GM12892 (cell line): ENCODE measurements at regions not wholly inside any gene's neighbourhood (a gene's known extent, or its start where the extent isn't known, plus 50 kb on each side); places are given as distances from the start of the nearest gene placed in this dataset.

Experiments
- DNase-seq: peaks from one replicate; pipeline ENCODE4 v3.0.0; 2011; ENCODE audit not compliant: insufficient read length
- FAIRE-seq: peaks from 2 replicates; lab custom pipeline; 2011; peaks lifted over from hg19 to GRCh38; lab: Jason Lieb, UNC
- POLR2A ChIP-seq: IDR thresholded peaks from 2 replicates; pipeline ENCODE4 v1.6.1; 2011; ENCODE audit warnings: low read depth, low read length, control low read depth
- POLR2AphosphoS5 ChIP-seq: IDR thresholded peaks from 2 replicates; pipeline ENCODE4 v1.6.1; 2011; ENCODE audit warnings: low read depth, low read length, control low read depth
- TAF1 ChIP-seq: IDR thresholded peaks from 2 replicates; pipeline ENCODE4 v1.6.1; 2011; ENCODE audit warnings: low read depth, mild to moderate bottlenecking, control low read depth, low read length, borderline replicate concordance

DNA sequence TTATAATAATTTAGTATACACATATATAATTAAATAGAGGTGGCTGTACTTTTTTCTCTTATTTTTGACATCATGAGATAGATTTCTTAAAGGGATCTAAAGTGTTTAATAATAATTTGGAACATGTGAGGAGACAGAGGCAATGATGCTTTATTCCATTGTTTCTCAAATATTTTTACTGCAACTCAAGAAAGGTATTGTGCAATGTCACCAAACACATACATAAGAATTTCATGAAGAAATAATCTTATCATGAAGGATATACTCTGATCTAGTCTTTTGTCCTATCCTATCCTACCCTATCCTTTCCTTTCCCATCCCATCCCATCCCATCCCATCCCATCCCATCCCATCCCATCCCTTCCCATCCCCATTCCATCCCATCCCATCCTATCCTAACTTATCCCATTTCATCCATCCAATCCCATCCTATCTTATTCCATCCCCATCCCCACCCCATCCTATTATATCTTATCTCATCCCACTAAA lies 232.1 kb upstream of the SMIM21 start:
- TF ChIP-seq POLR2AphosphoS5 = no peak
- no peak for TF ChIP-seq POLR2A
- TF ChIP-seq TAF1 = no peak
- DNase-seq (no peak), FAIRE-seq (no peak)

DNA sequence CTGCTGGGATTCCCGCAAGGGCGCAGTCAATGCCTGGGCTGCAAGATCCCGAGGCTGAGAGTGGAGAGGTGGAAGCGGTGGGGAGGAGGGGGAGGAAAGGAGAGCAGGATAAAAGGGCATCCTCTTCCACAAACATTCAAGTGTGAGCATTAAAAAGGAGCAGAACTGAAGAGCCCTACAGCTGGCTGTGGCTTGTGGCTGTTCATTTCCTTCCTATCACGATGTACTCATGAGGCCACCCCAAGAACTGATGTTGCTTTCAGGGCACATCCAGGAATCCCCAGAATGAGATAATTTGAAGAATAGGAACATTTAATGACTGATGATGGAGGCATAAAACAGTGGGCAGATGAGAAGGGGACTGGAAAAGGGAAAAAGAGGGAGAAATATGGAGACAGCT lies 230.8 kb upstream of the SMIM21 start:
- no peak for FAIRE-seq
- no peak for DNase-seq
- no peak for TF ChIP-seq POLR2AphosphoS5
- no peak for TF ChIP-seq TAF1
- TF ChIP-seq POLR2A = no peak

DNA sequence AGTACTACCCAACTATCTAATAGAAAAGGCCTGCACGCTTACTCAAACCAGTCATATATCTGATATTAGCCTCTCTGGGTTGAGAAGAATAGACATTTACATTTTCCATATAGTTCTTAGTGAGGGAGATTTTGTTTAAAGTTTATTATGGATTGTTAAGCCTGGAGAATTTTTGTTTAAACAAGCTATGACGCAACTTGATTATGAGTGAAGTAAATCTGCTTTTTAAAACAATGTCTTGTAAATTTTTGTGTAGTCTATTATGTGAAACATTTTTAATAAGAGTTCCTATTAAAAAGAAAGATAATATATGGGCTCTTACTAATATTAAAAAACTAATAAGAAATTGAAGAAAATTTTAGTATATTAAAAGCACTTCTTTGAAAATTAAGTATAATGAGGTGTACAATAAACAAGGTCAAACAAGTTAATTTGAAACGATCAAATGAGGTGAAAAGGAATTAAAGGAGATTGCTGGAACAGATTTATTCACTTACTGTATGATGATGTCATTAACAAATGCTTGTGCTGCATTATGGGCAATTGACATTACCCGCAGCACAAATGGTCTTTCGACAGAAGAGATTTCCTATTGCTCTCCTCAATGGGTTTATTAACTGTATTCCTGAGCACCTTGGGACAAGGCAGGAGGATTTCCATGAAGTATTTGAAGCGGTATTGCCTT lies 229.2 kb upstream of the SMIM21 start:
- TF ChIP-seq POLR2A (no peak), TAF1 (no peak), POLR2AphosphoS5 (no peak)
- no peak for FAIRE-seq
- no peak for DNase-seq

DNA sequence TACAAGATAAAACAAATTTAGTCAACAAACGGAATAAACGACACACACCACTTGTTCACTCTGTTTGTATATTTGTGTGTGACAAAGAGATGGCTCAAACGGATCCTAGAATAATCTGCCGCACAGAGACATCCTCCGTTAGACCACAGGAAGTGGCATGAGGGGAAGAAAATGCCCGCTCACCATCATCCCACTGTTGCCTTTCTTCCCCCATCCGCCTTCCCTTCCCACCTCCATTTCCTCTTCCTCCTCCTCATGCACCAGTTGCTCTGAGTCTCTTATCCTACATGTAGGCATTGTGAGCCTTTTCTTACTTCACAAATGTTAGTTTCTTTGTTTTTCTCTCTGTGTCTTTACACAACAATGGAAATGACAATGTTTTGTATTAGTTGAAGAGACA lies 228.5 kb upstream of the SMIM21 start:
- FAIRE-seq (no peak), DNase-seq (no peak)
- TF ChIP-seq POLR2AphosphoS5 (no peak), POLR2A (no peak), TAF1 (no peak)

DNA sequence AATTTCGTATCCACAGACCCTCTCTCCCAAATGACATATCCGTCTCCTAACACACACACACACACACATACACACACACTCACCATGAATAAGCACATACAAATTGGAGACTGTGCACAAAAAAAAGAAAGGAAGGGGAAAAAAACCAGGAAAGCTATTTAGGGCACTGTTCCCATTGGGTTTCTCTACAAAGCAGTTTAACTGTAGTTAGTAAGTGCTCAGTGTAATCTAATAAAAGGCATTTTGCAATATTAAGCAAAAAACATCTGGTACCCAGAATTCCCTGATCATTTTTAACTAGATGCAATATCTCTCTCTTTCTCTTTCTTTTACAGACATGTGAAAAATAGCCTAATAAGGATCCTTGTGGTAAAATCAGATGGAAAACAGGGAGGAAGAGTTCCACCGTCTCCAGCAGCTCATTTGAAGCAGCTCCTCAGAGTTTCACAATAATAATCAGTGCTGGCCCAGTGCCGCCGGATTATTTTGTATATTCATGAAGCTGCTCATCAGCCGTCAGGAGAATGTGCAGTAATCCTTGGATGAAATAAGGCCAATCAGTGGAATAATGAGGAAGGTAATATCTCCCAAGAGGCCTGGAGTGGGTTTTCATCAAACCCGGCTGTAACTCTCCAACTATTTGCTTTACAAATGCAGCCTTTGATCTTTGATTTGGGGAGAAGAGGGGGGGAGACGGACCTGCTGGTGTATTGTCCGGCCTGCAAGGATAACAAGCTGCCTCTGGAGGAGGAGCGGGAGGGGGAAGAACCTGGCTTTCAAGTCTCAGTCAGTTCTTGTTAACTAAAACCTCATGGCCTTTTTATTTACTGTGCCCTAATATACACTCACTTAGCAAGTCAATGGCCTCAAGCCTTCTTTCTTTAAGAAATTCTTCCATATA lies 227.6 kb upstream of the SMIM21 start:
- no peak for FAIRE-seq
- TF ChIP-seq POLR2AphosphoS5 (no peak), POLR2A (no peak)
- DNase-seq = no peak

DNA sequence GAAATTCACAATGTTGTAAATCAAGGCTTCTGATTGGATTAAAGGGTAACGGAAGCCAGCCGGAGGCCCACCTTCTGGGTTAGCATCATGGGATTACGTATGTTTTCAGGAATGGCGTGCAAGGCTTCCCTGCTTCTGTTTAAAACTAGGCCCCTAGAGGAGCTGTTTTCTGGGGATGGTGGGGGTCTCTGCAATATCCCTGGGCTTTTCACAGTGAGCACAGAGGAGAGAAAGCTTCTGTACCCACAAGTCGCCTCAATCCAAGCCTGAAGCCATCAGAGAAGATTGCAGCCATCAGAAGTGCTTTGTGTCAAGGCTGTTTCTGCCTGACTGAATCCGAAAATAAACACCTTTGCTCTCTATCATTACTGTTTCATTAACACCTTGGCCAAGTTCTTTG lies 226.9 kb upstream of the SMIM21 start:
- no peak for FAIRE-seq
- DNase-seq = no peak
- TF ChIP-seq POLR2A = no peak
- TF ChIP-seq POLR2AphosphoS5 = no peak
- TF ChIP-seq TAF1 = no peak

DNA sequence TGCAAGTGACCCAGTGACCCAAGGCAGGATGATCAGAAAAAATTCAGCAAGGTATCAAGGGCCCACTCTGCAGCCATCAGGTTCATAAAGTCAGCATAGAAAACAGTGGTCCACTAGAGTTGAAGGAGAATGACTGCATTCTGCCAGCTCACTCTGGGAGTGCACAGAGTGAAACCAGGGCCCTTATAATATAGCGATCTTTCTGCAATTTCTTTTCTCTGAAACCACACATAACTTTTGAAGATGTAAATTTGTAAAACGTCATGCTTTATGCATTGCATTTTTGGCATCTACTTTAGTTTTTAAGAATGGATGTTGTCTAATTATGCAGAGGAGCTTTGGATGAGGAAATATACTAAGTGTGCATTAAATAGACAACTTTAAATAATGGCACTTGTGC lies 225.0 kb upstream of the SMIM21 start:
- FAIRE-seq = no peak
- TF ChIP-seq POLR2A (no peak), TAF1 (no peak), POLR2AphosphoS5 (no peak)
- no peak for DNase-seq

DNA sequence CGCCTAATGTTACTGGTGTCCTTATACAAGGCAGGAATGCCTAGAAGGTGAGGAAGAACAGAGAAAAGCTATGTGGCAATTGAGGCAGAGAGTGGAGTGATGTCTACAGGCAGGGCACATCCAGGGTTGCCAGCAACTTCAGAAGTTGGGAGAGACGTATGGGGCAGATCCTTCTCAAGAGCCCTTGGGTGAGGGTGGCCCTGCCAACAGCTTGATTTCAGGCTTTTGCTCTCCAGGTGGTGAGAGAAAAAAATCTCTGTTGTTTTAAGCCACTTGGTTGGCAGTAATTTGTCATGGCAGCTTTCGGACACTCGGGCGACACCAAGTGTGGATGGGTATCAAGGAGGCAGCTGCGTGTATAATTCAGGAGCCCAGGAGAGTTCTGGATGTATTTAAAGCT lies 217.4 kb upstream of the SMIM21 start:
- no peak for FAIRE-seq
- TF ChIP-seq POLR2AphosphoS5 = no peak
- TF ChIP-seq TAF1 = no peak
- TF ChIP-seq POLR2A = no peak

DNA sequence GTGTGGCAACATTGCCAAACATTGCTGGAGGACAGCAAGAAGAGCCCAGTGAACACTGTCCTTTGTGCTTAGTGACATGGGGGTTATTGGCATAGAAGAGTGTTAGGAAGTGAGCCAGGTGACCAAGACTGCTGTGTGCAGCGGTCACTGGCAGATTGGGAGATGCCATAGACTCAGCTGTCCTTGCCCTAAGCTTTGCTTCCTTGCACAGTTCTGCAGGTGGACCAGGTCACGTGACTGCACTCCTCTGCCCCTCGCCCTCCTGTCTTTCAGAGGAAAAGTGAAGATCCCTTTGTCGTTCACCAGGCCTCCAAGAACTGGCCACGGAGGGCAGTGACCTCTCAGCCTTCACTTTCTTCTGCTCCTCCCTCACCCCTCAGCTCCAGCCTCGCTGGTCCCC lies 215.6 kb upstream of the SMIM21 start:
- FAIRE-seq = no peak

More for the DNA sequence above, 217.4 kb upstream of the SMIM21 start:
- no peak for DNase-seq

DNA sequence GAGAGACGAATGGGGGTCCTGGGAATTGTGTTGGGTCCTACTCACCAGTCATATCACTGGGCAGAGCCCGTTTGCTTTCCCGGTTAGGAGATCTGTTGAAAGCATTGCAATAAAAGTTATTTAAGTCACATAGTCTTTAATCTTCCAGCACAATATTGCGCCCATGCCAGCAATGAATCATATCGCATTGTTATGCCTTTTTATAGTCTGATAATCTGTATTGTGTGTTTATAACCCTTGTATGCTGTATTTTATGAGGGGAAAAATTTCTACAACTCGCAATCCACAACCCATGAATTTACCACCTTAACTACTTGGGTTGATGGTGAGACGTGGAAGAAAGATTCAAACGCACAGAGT lies 211.9 kb upstream of the SMIM21 start:
- DNase-seq (no peak), FAIRE-seq (no peak)
- TF ChIP-seq POLR2AphosphoS5 (no peak), POLR2A (no peak), TAF1 (no peak)

More for the DNA sequence above, 215.6 kb upstream of the SMIM21 start:
- no peak for TF ChIP-seq POLR2A
- DNase-seq = no peak

DNA sequence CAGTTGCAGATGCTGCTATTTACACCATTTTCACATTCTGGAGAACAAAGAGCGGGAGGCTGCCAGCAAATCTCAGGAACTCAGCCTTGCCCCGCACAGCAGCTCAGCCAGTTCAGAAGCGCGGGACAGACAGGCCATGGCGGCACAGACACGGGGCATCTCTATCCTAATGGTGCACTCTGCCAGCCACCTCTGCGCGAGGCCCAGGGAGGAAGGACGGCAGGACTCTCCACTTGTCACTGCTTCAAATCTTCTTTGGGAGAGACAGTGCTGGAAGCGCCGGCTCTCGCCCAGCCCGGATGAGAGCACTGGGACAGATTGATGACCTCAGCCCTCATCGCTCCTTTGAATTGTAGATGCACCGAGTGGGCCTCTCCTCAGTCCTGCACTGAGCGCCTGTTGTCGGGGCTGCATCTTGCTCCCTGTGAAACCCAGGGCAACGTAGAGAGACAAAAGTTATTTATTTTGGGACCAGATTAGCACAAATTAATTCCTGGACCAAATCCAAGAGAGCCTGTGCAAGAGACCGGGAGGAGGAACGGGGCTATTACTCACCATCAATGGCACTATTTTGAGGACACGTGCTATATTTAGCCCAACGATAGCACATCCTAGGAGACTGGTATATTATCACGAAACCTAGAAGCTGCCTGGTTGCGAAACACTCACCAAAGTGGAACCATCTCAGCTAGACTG lies 211.4 kb upstream of the SMIM21 start:
- no peak for DNase-seq
- FAIRE-seq = no peak
- no peak for TF ChIP-seq TAF1
- no peak for TF ChIP-seq POLR2A
- TF ChIP-seq POLR2AphosphoS5 = no peak

DNA sequence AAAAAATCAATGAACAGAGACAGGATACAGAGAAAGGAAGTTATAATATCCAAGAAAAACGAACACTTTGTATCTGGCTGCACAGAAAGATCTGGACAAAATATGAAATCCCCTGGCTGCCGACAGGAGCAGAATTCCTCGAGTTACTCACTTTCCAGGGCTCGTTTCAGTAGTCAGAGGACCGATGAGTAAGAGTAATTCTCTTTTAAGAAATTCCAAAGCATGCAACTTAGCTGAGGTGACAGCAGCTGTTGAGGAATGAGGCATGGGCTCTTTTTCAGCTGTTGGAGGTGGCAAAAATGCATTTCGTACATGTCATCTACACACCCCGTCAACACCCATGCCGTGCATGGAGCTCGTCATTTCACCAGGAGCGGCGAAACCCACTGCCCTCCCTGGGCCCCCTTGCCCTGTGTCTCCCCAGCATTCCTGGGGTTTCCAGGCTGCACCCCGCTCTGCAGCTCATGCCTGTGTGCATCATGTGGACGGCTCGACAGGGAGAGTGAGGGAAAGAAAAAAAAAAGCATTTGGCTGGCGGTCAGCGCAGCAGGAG lies 210.8 kb upstream of the SMIM21 start:
- DNase-seq = no peak
- FAIRE-seq = no peak
- TF ChIP-seq TAF1 = no peak
- no peak for TF ChIP-seq POLR2AphosphoS5
- no peak for TF ChIP-seq POLR2A
